GM12878 (cell line): ENCODE measurements at regions not wholly inside any gene's neighbourhood (a gene's known extent, or its start where the extent isn't known, plus 50 kb on each side); places are given as distances from the start of the nearest gene placed in this dataset.
"Not testable (repeated sequence)": the region's sequence is repeated elsewhere in the genome, so short reads cannot be mapped to it uniquely, and the experiment has no call there.

Source experiments
- ATAC-seq: fragments of 200-7000 bp; cut with Tn5 transposase; 3 replicates; pipeline ENCODE4 v1.9.1; 2020; ENCODE audit warnings: mild to moderate bottlenecking, moderate library complexity
- BruUV-seq: library from RNA; stranded (reverse); fragments of 400-500 nt; replicated peaks from 2 replicates; lab custom pipeline; 2021; lab: Mats Ljungman, UMichigan
- CTCF ChIA-PET: fragments of 300-600 bp; sonication (Branson Sonifier 250); formaldehyde crosslinking; extraction: SDS; loops from one replicate; lab custom pipeline; 2021; ENCODE audit warnings: inconsistent platforms; lab: Yijun Ruan, JAX
- POLR2A ChIA-PET: fragments of 350-600 bp; formaldehyde crosslinking; extraction: SDS; loops from one replicate; lab custom pipeline; 2021; ENCODE audit warnings: inconsistent platforms; lab: Charles Lee
- RAD21 ChIA-PET: fragments of 300-600 bp; sonication (Branson Sonifier 250); formaldehyde crosslinking; loops from one replicate; lab custom pipeline; 2023; ENCODE audit warnings: antibody characterized with exemption; ENCODE audit not compliant: unreplicated experiment; lab: Charles Lee
- SMC1A ChIA-PET: fragments of 300-600 bp; sonication (Branson Sonifier 250); formaldehyde crosslinking; loops from one replicate; lab custom pipeline; 2023; ENCODE audit not compliant: unreplicated experiment, uncharacterized antibody; lab: Charles Lee
- DNase-seq: peaks from one replicate; pipeline ENCODE4 v3.0.0-alpha.2; 2011; ENCODE audit warnings: low read depth, low spot score
- FAIRE-seq: peaks from 3 replicates; lab custom pipeline; 2011; peaks lifted over from hg19 to GRCh38; lab: Jason Lieb, UNC
- H2AFZ ChIP-seq: 2 replicates; pipeline ENCODE4 v1.6.0; 2011; ENCODE audit warnings: low read depth, low read length, control low read depth; ENCODE audit not compliant: control insufficient read depth
- H3K27ac ChIP-seq: 2 replicates; pipeline ENCODE4 v1.5.1; 2011; ENCODE audit warnings: control low read depth; ENCODE audit not compliant: control insufficient read depth, insufficient read depth
- H3K27me3 ChIP-seq, 2 experiments: replicated peaks in 1 of 2; 2 replicates each; pipeline versions ENCODE4 v1.6.0 to v1.6.1; 2011; ENCODE audit warnings: low read length in 1 of 2; ENCODE audit not compliant: control insufficient read depth in 2 of 2, insufficient read depth in 2 of 2
- H3K36me3 ChIP-seq, 2 experiments: 2 replicates each; pipeline ENCODE4 v1.5.1; 2011; ENCODE audit warnings: low read length in 1 of 2; ENCODE audit not compliant: control insufficient read depth in 2 of 2, insufficient read depth in 2 of 2
- H3K4me1 ChIP-seq: 2 replicates; pipeline ENCODE4 v1.6.1; 2011; ENCODE audit warnings: mild to moderate bottlenecking, low read length, moderate library complexity, mixed read lengths; ENCODE audit not compliant: control insufficient read depth, insufficient read depth
- H3K4me2 ChIP-seq: 2 replicates; pipeline ENCODE4 v1.6.0; 2011; ENCODE audit warnings: control low read depth; ENCODE audit not compliant: control insufficient read depth, insufficient read depth
- H3K4me3 ChIP-seq: fragments of 200-600 bp; sonication (generic); 2 replicates; pipeline ENCODE4 v1.5.1; 2016
- H3K79me2 ChIP-seq: 2 replicates; pipeline ENCODE4 v1.6.0; 2011; ENCODE audit warnings: low read length; ENCODE audit not compliant: control insufficient read depth, insufficient read depth
- H3K9ac ChIP-seq: 2 replicates; pipeline ENCODE4 v1.8.0; 2011; ENCODE audit warnings: low read length, control low read depth, mixed read lengths; ENCODE audit not compliant: control insufficient read depth, insufficient read depth
- H3K9me3 ChIP-seq: replicated peaks from 3 replicates; pipeline ENCODE4 v1.5.1; 2011; ENCODE audit warnings: mild to moderate bottlenecking, low read length; ENCODE audit not compliant: control insufficient read depth, insufficient read depth
- H4K20me1 ChIP-seq: 2 replicates; pipeline ENCODE4 v1.6.0; 2011; ENCODE audit not compliant: control insufficient read depth, insufficient read depth
- CBX5 ChIP-seq: sonication (generic); IDR thresholded peaks from 2 replicates; pipeline ENCODE4 v1.6.1; 2016; ENCODE audit warnings: low read depth, moderate library complexity, mild to moderate bottlenecking, inconsistent platforms
- DPF2 ChIP-seq: fragments of 450-650 bp; IDR thresholded peaks from 2 replicates; pipeline ENCODE4 v1.6.1; 2017; ENCODE audit warnings: mild to moderate bottlenecking
- ZNF24 ChIP-seq: fragments of 450-650 bp; IDR thresholded peaks from 2 replicates; pipeline ENCODE4 v1.6.1; 2017; ENCODE audit warnings: antibody characterized with exemption, mild to moderate bottlenecking
- WGBS: methylation state at CpG from one replicate; pipeline ENCODE4 v1.1.6; 2016; ENCODE audit warnings: low lambda C conversion rate; ENCODE audit not compliant: insufficient replicate concordance, insufficient coverage; ENCODE audit errors: missing lambda C conversion rate; 5-methylcytosine and 5-hydroxymethylcytosine counted together
- in situ Hi-C: fragments of 300-500 bp; cut with MboI; formaldehyde crosslinking; loops from 9 replicates; pipeline ENCODE4 v1.14.3; 2018; ENCODE audit warnings: mixed read lengths
- intact Hi-C: fragments of 100-400 bp; cut with micrococcal nuclease; formaldehyde crosslinking; loops from one replicate; pipeline ENCODE4 v1.14.2; 2022; ENCODE audit not compliant: unreplicated experiment

GRCh38 chr7:113012862-113013261, 73.8 kb downstream of the GPR85 start:
- ChIA-PET SMC1A (interaction anchor here (0.6 to 0.8 kb wide), 2 partner anchors 295 to 411 kb away, joined by 3 read pairs; no protein-coding TSS in a partner anchor), CTCF (interaction anchor here (1.0 to 1.2 kb wide), 3 partner anchors 14 to 409 kb away, joined by 3 read pairs; no protein-coding TSS in a partner anchor), RAD21 (interaction anchor here (0.5 to 1.0 kb wide), 2 partner anchors 74 to 409 kb away, joined by 3 to 5 read pairs; partner anchors contain the start of gene GPR85)
- intact Hi-C loops, result loop anchor here (10.0 kb wide), 1 partner anchor 272 kb away; no protein-coding TSS in a partner anchor
- H3K79me2 ChIP-seq, H3K4me3 ChIP-seq, FAIRE-seq, H3K4me1 ChIP-seq, H2AFZ ChIP-seq, POLR2A ChIA-PET, H3K27me3 ChIP-seq, H4K20me1 ChIP-seq, ATAC-seq, H3K4me2 ChIP-seq, H3K9ac ChIP-seq, in situ Hi-C loops, H3K9me3 ChIP-seq, BruUV-seq, H3K36me3 ChIP-seq, DNase-seq, H3K27ac ChIP-seq: not testable (repeated sequence)
- WGBS, result 47% methylated on average over 1 of the region's 1 CpG

- no peaks in the 10 kb centered on the region for H4K20me1 ChIP-seq
- ChIA-PET CTCF (no interaction called here), SMC1A (interaction anchor here (0.6 kb wide), 1 partner anchor 141 kb away, joined by 3 read pairs; no protein-coding TSS in a partner anchor), RAD21 (no interaction called here), POLR2A (no interaction called here)
- no peaks in the 10 kb centered on the region for H3K27me3 ChIP-seq
- BruUV-seq, result no TSS peak
- no peak overlapping the region for H3K27ac ChIP-seq
- H3K79me2 ChIP-seq, result no peaks in the 10 kb centered on the region
- DNase-seq (no peak), FAIRE-seq (no peak), ATAC-seq (no peak)
- H2AFZ ChIP-seq, result no peak overlapping the region
- no peaks in the 10 kb centered on the region for H3K4me1 ChIP-seq
- no peak overlapping the region for H3K4me3 ChIP-seq
- no peaks in the 10 kb centered on the region for H3K36me3 ChIP-seq
- no peak overlapping the region for H3K4me2 ChIP-seq
- TF ChIP-seq ZNF24 (no peak), DPF2 (no peak), CBX5 (no peak)
- in situ Hi-C loops (no loop called here), intact Hi-C loops (loop anchor here (10.0 kb wide), 1 partner anchor 274 kb away; no protein-coding TSS in a partner anchor)
- no peaks in the 10 kb centered on the region for H3K9me3 ChIP-seq
- H3K9ac ChIP-seq, result no peak overlapping the region
Observed at GRCh38 chr7:113010377-113010776, 76.2 kb downstream of the GPR85 start.
